Osteocyte (in vitro differentiated cells): ENCODE measurements at regions not wholly inside any gene's neighbourhood (a gene's known extent, or its start where the extent isn't known, plus 50 kb on each side); places are given as distances from the start of the nearest gene placed in this dataset.

Experiments used
- DNase-seq: peaks from one replicate; pipeline ENCODE4 v3.0.0; 2021; ENCODE audit warnings: mixed read lengths; ENCODE audit not compliant: unreplicated experiment; ENCODE audit errors: extremely low spot score
- H3K27ac Mint-ChIP-seq: one replicate; pipeline ENCODE4 v1.8.0; 2021; ENCODE audit warnings: mild to moderate bottlenecking, mixed read lengths; ENCODE audit not compliant: unreplicated experiment
- H3K27me3 Mint-ChIP-seq: one replicate; pipeline ENCODE4 v1.8.0; 2021; ENCODE audit warnings: mixed read lengths; ENCODE audit not compliant: unreplicated experiment
- H3K36me3 Mint-ChIP-seq: one replicate; pipeline ENCODE4 v1.8.0; 2021; ENCODE audit warnings: mixed read lengths; ENCODE audit not compliant: unreplicated experiment
- H3K4me1 Mint-ChIP-seq: one replicate; pipeline ENCODE4 v1.8.0; 2021; ENCODE audit warnings: mixed read lengths; ENCODE audit not compliant: unreplicated experiment
- H3K4me3 Mint-ChIP-seq: one replicate; pipeline ENCODE4 v1.8.0; 2021; ENCODE audit warnings: mild to moderate bottlenecking, moderate library complexity, mixed read lengths; ENCODE audit not compliant: unreplicated experiment
- H3K9me3 Mint-ChIP-seq: one replicate; pipeline ENCODE4 v1.8.0; 2021; ENCODE audit warnings: mixed read lengths; ENCODE audit not compliant: unreplicated experiment
- CTCF ChIP-seq: fragments of 200-600 bp; sonication (generic); IDR thresholded peaks from 2 replicates; pipeline ENCODE4 v1.5.0; 2021; ENCODE audit warnings: antibody characterized with exemption, mild to moderate bottlenecking, moderate library complexity

GRCh38 chr2:126975671-126976655 is 77.3 kb downstream of the TEX51 start:
- H3K4me3 Mint-ChIP-seq: no peak overlapping the region
- DNase-seq: no peak

GRCh38 chr2:126976721-126977328 is 78.1 kb downstream of the TEX51 start:
- no peak overlapping the region for H3K27ac Mint-ChIP-seq
- no peak overlapping the region for H3K4me3 Mint-ChIP-seq
- no peaks in the 10 kb centered on the region for H3K9me3 Mint-ChIP-seq
- DNase-seq: no peak
- H3K36me3 Mint-ChIP-seq: no peaks in the 10 kb centered on the region
- peaks cover 5% of the 10 kb centered on the region for H3K4me1 Mint-ChIP-seq
- H3K27me3 Mint-ChIP-seq: peaks cover 37% of the 10 kb centered on the region
- no peak for TF ChIP-seq CTCF

More at GRCh38 chr2:126975671-126976655, 77.3 kb downstream of the TEX51 start:
- H3K27ac Mint-ChIP-seq: no peak overlapping the region
- H3K36me3 Mint-ChIP-seq: no peaks in the 10 kb centered on the region
- H3K9me3 Mint-ChIP-seq: no peaks in the 10 kb centered on the region
- no peak for TF ChIP-seq CTCF
- H3K4me1 Mint-ChIP-seq: peaks cover 7% of the 10 kb centered on the region
- peaks cover 30% of the 10 kb centered on the region for H3K27me3 Mint-ChIP-seq

GRCh38 chr2:126978333-126978732 is 79.6 kb downstream of the TEX51 start:
- H3K4me1 Mint-ChIP-seq: peaks cover 4% of the 10 kb centered on the region
- no peak for DNase-seq
- H3K4me3 Mint-ChIP-seq: no peak overlapping the region
- no peak for TF ChIP-seq CTCF
- H3K27me3 Mint-ChIP-seq: peaks cover 34% of the 10 kb centered on the region
- no peaks in the 10 kb centered on the region for H3K9me3 Mint-ChIP-seq
- H3K36me3 Mint-ChIP-seq: no peaks in the 10 kb centered on the region
- no peak overlapping the region for H3K27ac Mint-ChIP-seq

GRCh38 chr2:126979039-126980003 is 80.6 kb downstream of the TEX51 start:
- no peaks in the 10 kb centered on the region for H3K9me3 Mint-ChIP-seq
- H3K4me1 Mint-ChIP-seq: peaks cover 4% of the 10 kb centered on the region
- no peaks in the 10 kb centered on the region for H3K36me3 Mint-ChIP-seq
- H3K27me3 Mint-ChIP-seq: peaks cover 37% of the 10 kb centered on the region
- H3K27ac Mint-ChIP-seq: no peak overlapping the region
- H3K4me3 Mint-ChIP-seq: no peak overlapping the region
- no peak for TF ChIP-seq CTCF
- no peak for DNase-seq
